ENCODE measurements at regions not wholly inside any gene's neighbourhood (a gene's known extent, or its start where the extent isn't known, plus 50 kb on each side); places are given as distances from the start of the nearest gene placed in this dataset.

GRCh38 chr9:108468364-108468763 lies 387.4 kb downstream of the ACTL7B start:
- peaks cover 7% of the 10 kb centered on the region for H3K4me1 ChIP-seq (ENCODE audit: insufficient read depth)
- WGBS, 3 donors, result 87 to 93% (median 89%) methylated on average over 4 of the region's 4 CpGs
- H3K27ac ChIP-seq, result no peak overlapping the region
- DNase-seq, result no peak
- intact Hi-C loops (cut with DNase I), result no loop called here
- no peaks in the 10 kb centered on the region for H3K36me3 ChIP-seq
- TF ChIP-seq CTCF (IDR thresholded peaks at IDR 0.05), result no peak
- no peak for TF ChIP-seq EP300 (IDR thresholded peaks at IDR 0.05)
- no peak for TF ChIP-seq POLR2A (IDR thresholded peaks at IDR 0.05)
- no peaks in the 10 kb centered on the region for H3K9me3 ChIP-seq
- no peak overlapping the region for H3K4me3 ChIP-seq
- no peaks in the 10 kb centered on the region for H3K27me3 ChIP-seq

- WGBS, 3 donors, result 31 to 38% (median 35%) methylated on average over 6 of the region's 6 CpGs
- DNase-seq, result no peak
- intact Hi-C loops (cut with DNase I), result no loop called here
- Histone ChIP-seq H3K4me3 (no peak overlapping the region), H3K27ac (no peak overlapping the region), H3K36me3 (no peaks in the 10 kb centered on the region), H3K4me1 (ENCODE audit: insufficient read depth) (peaks cover 4% of the 10 kb centered on the region), H3K27me3 (no peaks in the 10 kb centered on the region), H3K9me3 (no peaks in the 10 kb centered on the region)
- TF ChIP-seq EP300 (IDR thresholded peaks at IDR 0.05), result no peak
- TF ChIP-seq POLR2A (IDR thresholded peaks at IDR 0.05), result no peak
- TF ChIP-seq CTCF (IDR thresholded peaks at IDR 0.05), result no peak
Observed at GRCh38 chr9:108467653-108468324, 388.0 kb downstream of the ACTL7B start.

DNA sequence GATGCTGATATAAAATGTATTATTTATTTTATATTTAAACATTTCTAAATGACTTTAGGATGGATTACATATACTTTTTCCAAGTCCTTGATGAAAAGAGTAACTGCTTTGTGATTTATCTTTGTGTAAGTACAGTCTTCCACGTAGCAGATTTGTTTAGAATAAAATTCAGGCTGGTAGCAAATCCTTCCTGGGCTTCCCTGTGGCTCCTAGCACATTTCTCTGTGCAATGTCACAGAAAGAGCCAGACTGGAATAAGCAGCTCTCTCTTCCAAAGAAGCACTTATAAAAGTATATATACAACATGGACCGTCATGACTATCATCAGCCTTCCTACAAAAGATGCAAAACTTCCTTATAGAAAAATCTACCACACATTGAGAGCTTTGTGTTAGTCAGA lies 388.6 kb downstream of the ACTL7B start:
- TF ChIP-seq EP300 (IDR thresholded peaks at IDR 0.05) (no peak), POLR2A (IDR thresholded peaks at IDR 0.05) (no peak), CTCF (IDR thresholded peaks at IDR 0.05) (no peak)
- Histone ChIP-seq H3K27ac (no peak overlapping the region), H3K4me1 (ENCODE audit: insufficient read depth) (peaks cover 4% of the 10 kb centered on the region), H3K27me3 (no peaks in the 10 kb centered on the region), H3K4me3 (no peak overlapping the region), H3K36me3 (no peaks in the 10 kb centered on the region), H3K9me3 (no peaks in the 10 kb centered on the region)
- intact Hi-C loops (cut with DNase I), result no loop called here
- 44 to 55% (median 52%) methylated on average over 2 of the region's 2 CpGs for WGBS, 3 donors
- no peak for DNase-seq

- intact Hi-C loops (cut with DNase I), result no loop called here
- H3K4me3 ChIP-seq, result no peak overlapping the region
- H3K27me3 ChIP-seq, result no peaks in the 10 kb centered on the region
- whole genome bisulfite sequencing, 3 donors, result 73 to 76% (median 74%) methylated on average over 2 of the region's 2 CpGs
- no peak overlapping the region for H3K27ac ChIP-seq
- H3K9me3 ChIP-seq, result no peaks in the 10 kb centered on the region
- no peaks in the 10 kb centered on the region for H3K36me3 ChIP-seq
- no peak for TF ChIP-seq CTCF (IDR thresholded peaks at IDR 0.05)
- peaks cover 4% of the 10 kb centered on the region for H3K4me1 ChIP-seq (ENCODE audit: insufficient read depth)
- DNase-seq, result no peak
Observed at GRCh38 chr9:108466304-108466703, 389.5 kb downstream of the ACTL7B start.
